Nephron progenitor cell (in vitro differentiated cells): ENCODE measurements at regions not wholly inside any gene's neighbourhood (a gene's known extent, or its start where the extent isn't known, plus 50 kb on each side); places are given as distances from the start of the nearest gene placed in this dataset.

ENCODE experiments used
- DNase-seq: peaks from one replicate; pipeline ENCODE4 v3.0.0; 2021
- H3K27ac Mint-ChIP-seq: 2 replicates; pipeline ENCODE4 v1.8.0; 2021; ENCODE audit warnings: mild to moderate bottlenecking, moderate library complexity, mixed read lengths
- H3K27me3 Mint-ChIP-seq: 2 replicates; pipeline ENCODE4 v1.8.0; 2021; ENCODE audit warnings: mild to moderate bottlenecking, low read depth, mixed read lengths; ENCODE audit not compliant: poor library complexity
- H3K36me3 Mint-ChIP-seq: 2 replicates; pipeline ENCODE4 v1.8.0; 2021; ENCODE audit warnings: low read depth, mixed read lengths
- H3K4me1 Mint-ChIP-seq: 2 replicates; pipeline ENCODE4 v1.8.0; 2021; ENCODE audit warnings: mixed read lengths
- H3K4me3 Mint-ChIP-seq: 2 replicates; pipeline ENCODE4 v1.8.0; 2021; ENCODE audit warnings: mild to moderate bottlenecking, moderate library complexity, mixed read lengths
- H3K9me3 Mint-ChIP-seq: 2 replicates; pipeline ENCODE4 v1.8.0; 2021; ENCODE audit warnings: mild to moderate bottlenecking, moderate library complexity, mixed read lengths
- TF ChIP-seq, protein P1 (sequence below): fragments of 200-600 bp; sonication (generic); IDR thresholded peaks from 2 replicates; pipeline ENCODE4 v1.5.0; 2021; ENCODE audit warnings: antibody characterized with exemption

DNA sequence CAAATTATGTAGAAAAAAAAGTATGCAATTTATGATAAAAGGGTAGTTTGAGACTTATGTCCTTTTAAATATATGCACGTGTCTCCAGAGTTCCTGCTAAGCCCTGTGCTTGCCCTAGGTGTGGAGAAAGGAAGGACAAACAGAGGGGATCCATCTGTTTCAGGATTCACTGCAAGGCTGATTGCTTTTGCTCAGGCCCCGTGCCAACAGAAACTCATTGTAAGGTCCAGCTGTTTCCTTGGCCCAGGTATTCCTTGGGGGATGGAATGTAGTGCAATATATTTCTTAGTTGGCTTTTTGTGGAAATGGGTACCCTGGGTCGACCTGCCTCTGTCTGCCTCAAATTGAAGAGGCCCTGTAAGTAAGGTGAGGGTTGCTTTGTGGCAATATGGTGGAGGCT is 268.6 kb upstream of the CLINT1 start:
- H3K36me3 Mint-ChIP-seq: no peaks in the 10 kb centered on the region
- no peak for DNase-seq
- H3K9me3 Mint-ChIP-seq: no peaks in the 10 kb centered on the region
- no peak overlapping the region for H3K27ac Mint-ChIP-seq
- no peaks in the 10 kb centered on the region for H3K27me3 Mint-ChIP-seq
- no peak overlapping the region for H3K4me3 Mint-ChIP-seq
- H3K4me1 Mint-ChIP-seq: peaks cover 17% of the 10 kb centered on the region
- TF ChIP-seq, protein P1, sequence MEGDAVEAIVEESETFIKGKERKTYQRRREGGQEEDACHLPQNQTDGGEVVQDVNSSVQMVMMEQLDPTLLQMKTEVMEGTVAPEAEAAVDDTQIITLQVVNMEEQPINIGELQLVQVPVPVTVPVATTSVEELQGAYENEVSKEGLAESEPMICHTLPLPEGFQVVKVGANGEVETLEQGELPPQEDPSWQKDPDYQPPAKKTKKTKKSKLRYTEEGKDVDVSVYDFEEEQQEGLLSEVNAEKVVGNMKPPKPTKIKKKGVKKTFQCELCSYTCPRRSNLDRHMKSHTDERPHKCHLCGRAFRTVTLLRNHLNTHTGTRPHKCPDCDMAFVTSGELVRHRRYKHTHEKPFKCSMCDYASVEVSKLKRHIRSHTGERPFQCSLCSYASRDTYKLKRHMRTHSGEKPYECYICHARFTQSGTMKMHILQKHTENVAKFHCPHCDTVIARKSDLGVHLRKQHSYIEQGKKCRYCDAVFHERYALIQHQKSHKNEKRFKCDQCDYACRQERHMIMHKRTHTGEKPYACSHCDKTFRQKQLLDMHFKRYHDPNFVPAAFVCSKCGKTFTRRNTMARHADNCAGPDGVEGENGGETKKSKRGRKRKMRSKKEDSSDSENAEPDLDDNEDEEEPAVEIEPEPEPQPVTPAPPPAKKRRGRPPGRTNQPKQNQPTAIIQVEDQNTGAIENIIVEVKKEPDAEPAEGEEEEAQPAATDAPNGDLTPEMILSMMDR: no peak

DNA sequence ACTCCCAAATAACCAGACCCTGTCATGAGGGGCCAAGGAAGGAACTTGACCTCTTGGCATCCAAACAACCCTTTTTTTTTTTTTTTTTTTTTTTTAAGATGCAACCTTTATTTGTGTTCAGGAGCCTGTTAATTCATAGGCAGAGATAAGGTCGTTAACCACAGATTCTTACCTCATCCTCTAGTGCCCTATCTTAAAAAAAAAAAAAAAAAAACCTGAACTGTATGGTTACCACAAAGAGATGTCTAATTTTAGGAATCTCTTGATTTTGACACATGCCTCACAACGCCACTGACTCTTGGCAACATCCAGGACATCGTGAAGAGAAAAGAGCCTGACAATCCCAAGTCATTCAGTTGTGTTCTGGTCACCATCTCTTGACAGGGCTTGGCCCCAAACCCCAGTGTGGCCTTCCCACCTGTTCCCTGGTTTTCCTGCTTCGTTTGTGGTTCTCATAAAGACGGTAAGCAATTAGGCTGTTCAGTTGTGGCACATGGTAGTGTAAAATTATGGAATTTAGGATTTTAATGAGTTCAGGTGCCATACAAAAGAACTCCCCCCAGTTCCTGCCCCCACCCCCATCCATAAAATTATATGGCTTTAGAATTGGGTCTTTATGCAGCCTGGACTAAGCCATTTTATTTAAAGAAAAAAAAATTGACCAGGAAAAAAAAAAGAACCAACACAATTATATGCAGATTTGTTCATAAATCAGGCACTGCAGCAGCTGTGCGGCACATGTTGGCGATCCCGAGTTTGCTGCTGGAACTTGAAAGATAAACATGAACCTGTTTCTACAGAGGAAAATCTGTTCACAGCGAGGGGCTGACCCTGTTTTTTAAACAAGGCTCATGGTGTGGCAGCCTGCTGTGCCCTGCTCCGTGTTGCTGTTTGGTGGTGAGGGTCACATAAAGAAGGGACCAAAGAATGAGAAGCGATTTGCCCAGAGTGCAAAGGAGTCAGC is 267.8 kb upstream of the CLINT1 start:
- Mint-ChIP-seq H3K27ac (no peak overlapping the region), H3K27me3 (no peaks in the 10 kb centered on the region), H3K4me1 (peaks cover 25% of the 10 kb centered on the region), H3K36me3 (no peaks in the 10 kb centered on the region), H3K4me3 (no peak overlapping the region), H3K9me3 (no peaks in the 10 kb centered on the region)
- no peak for DNase-seq
- TF ChIP-seq, protein P1: no peak

DNA sequence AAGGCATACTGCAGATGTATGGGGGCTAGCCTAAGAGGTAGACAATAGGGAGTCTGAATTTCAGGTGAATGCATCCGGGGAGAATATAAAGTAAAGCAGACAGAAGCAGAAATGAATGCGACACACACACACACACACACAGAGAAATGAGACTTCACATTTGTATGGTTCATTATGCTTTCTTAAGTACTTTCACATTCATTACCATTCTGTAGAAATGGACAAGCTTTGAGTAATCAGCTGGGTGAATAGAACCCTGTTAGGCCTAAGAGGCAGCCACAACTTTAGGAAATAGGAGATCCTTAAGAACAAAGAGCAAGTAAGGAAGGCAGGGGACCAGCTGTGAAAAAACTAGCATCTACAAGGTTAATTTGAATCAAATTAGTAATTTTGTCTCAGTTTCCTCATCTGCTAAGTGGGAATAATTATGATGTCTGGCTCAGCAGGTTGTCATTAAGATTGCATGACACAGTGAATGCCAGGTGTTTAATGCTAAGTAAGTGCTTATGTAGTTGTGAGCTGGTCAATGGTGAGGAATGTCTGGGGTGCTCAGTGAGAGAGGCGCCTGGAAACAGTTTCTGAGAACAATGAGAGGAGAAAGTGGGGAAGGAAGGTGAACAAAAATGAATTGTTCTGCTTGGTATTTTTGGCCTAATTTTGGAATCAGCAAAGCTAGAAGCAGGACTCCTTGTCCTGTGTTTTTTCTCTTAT is 265.8 kb upstream of the CLINT1 start:
- H3K4me3 Mint-ChIP-seq: no peak overlapping the region
- H3K27me3 Mint-ChIP-seq: no peaks in the 10 kb centered on the region
- H3K4me1 Mint-ChIP-seq: peaks cover 45% of the 10 kb centered on the region

DNA sequence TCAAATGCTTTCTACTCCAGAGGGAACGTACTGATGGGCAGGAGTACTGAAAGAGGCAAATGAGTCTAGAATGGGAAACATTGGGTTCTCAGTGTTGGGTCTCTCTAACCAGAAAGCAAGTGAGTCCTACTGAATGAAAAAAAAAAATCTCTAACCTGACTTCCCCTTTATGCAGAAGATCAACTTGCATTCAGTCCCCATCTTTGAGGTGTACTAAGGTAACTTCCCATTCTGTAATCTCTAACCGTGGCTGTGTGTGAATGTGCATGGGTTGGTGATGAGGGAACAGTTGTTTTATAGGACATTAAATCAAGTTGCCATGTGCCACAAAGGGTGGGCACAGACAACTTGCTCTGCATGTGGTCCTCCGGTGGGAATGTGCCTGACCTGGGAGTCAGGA is 264.6 kb upstream of the CLINT1 start:
- TF ChIP-seq, protein P1: no peak
- DNase-seq: no peak
- no peak overlapping the region for H3K4me3 Mint-ChIP-seq
- H3K27ac Mint-ChIP-seq: no peak overlapping the region
- H3K27me3 Mint-ChIP-seq: no peaks in the 10 kb centered on the region
- peaks cover 54% of the 10 kb centered on the region for H3K4me1 Mint-ChIP-seq
- H3K9me3 Mint-ChIP-seq: no peaks in the 10 kb centered on the region
- no peaks in the 10 kb centered on the region for H3K36me3 Mint-ChIP-seq

More for the DNA sequence above, 265.8 kb upstream of the CLINT1 start:
- H3K36me3 Mint-ChIP-seq: no peaks in the 10 kb centered on the region
- no peaks in the 10 kb centered on the region for H3K9me3 Mint-ChIP-seq
- TF ChIP-seq, protein P1: no peak
- DNase-seq: no peak
- H3K27ac Mint-ChIP-seq: no peak overlapping the region

DNA sequence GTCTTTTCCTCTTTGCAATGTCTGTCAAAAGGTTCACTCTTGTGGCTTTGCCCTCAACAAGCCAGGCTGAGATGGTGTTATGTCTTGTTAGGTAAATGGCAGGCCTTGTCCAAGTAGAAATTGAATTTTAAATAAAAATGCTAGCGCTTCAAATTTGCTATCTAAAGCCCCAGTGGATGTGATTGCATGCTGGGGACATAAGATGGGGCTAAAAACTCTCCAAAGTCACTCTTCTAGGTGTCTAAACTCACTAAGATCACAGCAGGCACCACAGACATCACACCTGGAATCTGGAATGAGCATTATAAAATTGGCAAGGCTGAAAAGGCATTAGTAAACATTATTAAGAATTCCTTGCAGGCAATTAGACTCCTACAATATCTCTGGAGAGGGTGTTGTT is 262.7 kb upstream of the CLINT1 start:
- Mint-ChIP-seq H3K36me3 (no peaks in the 10 kb centered on the region), H3K4me3 (no peak overlapping the region), H3K4me1 (peaks cover 56% of the 10 kb centered on the region), H3K9me3 (no peaks in the 10 kb centered on the region), H3K27me3 (no peaks in the 10 kb centered on the region), H3K27ac (peak overlapping the region; percentile 64)
- TF ChIP-seq, protein P1: no peak
- no peak for DNase-seq
